ENCODE measurements at regions not wholly inside any gene's neighbourhood (a gene's known extent, or its start where the extent isn't known, plus 50 kb on each side); places are given as distances from the start of the nearest gene placed in this dataset.

GRCh38 chr4:26132858-26133257 lies 188.0 kb upstream of the RBPJ start:
- Histone ChIP-seq H3K4me3 (no peak overlapping the region), H3K27me3 (no peaks in the 10 kb centered on the region), H3K36me3 (no peaks in the 10 kb centered on the region), H3K27ac (no peak overlapping the region), H3K4me1 (no peaks in the 10 kb centered on the region), H3K9me3 (no peaks in the 10 kb centered on the region)
- DNase-seq (no peak), ATAC-seq (no peak)
- intact Hi-C loops (cut with DNase I; ENCODE audit: low total_unique reads) (no loop called here), in situ Hi-C loops (cut with MboI; ENCODE audit: low sequenced_read_pairs in 4 of 4) (no loop called here)
- TF ChIP-seq POLR2A (IDR thresholded peaks at IDR 0.05) = no peak
- TF ChIP-seq CTCF (IDR thresholded peaks at IDR 0.05 in 4 of 5, conservative IDR thresholded peaks at IDR 0.05 in 1 of 5) = no peak

GRCh38 chr4:26133840-26134239 lies 187.0 kb upstream of the RBPJ start:
- Histone ChIP-seq H3K27me3 (no peaks in the 10 kb centered on the region), H3K27ac (no peak overlapping the region), H3K4me1 (no peaks in the 10 kb centered on the region), H3K4me3 (no peak overlapping the region), H3K9me3 (no peaks in the 10 kb centered on the region), H3K36me3 (no peaks in the 10 kb centered on the region)
- ATAC-seq (no peak), DNase-seq (no peak)
- in situ Hi-C loops (cut with MboI; ENCODE audit: low sequenced_read_pairs in 4 of 4) (no loop called here), intact Hi-C loops (cut with DNase I; ENCODE audit: low total_unique reads) (no loop called here)
- TF ChIP-seq CTCF (IDR thresholded peaks at IDR 0.05 in 4 of 5, conservative IDR thresholded peaks at IDR 0.05 in 1 of 5) = no peak
- no peak for TF ChIP-seq POLR2A (IDR thresholded peaks at IDR 0.05)

GRCh38 chr4:26135331-26135730 lies 185.5 kb upstream of the RBPJ start:
- no peak for ATAC-seq
- in situ Hi-C loops (cut with MboI; ENCODE audit: low sequenced_read_pairs in 4 of 4) (no loop called here), intact Hi-C loops (cut with DNase I; ENCODE audit: low total_unique reads) (no loop called here)
- Histone ChIP-seq H3K4me1 (peaks cover 4 to 9% of the 10 kb centered on the region in 2 donors), H3K36me3 (no peaks in the 10 kb centered on the region), H3K9me3 (no peaks in the 10 kb centered on the region), H3K27ac (no peak overlapping the region), H3K4me3 (no peak overlapping the region), H3K27me3 (no peaks in the 10 kb centered on the region)
- TF ChIP-seq POLR2A (IDR thresholded peaks at IDR 0.05) = no peak
- TF ChIP-seq CTCF (IDR thresholded peaks at IDR 0.05 in 4 of 5, conservative IDR thresholded peaks at IDR 0.05 in 1 of 5) = no peak
- no peak for DNase-seq

- TF ChIP-seq CTCF (IDR thresholded peaks at IDR 0.05 in 4 of 5, conservative IDR thresholded peaks at IDR 0.05 in 1 of 5) = no peak
- in situ Hi-C loops (cut with MboI; ENCODE audit: low sequenced_read_pairs in 4 of 4) = no loop called here
Measured at GRCh38 chr4:26136615-26137014, 184.2 kb upstream of the RBPJ start.

GRCh38 chr4:26137288-26137687 lies 183.5 kb upstream of the RBPJ start:
- Histone ChIP-seq H3K27ac (no peak overlapping the region), H3K9me3 (no peaks in the 10 kb centered on the region), H3K4me1 (peaks cover 4 to 10% of the 10 kb centered on the region in 2 donors), H3K27me3 (no peaks in the 10 kb centered on the region), H3K36me3 (no peaks in the 10 kb centered on the region), H3K4me3 (no peak overlapping the region)
- in situ Hi-C loops (cut with MboI; ENCODE audit: low sequenced_read_pairs in 4 of 4) (no loop called here), intact Hi-C loops (cut with DNase I; ENCODE audit: low total_unique reads) (no loop called here)
- ATAC-seq = no peak
- DNase-seq = no peak
- TF ChIP-seq POLR2A (IDR thresholded peaks at IDR 0.05) = no peak
- TF ChIP-seq CTCF (IDR thresholded peaks at IDR 0.05 in 4 of 5, conservative IDR thresholded peaks at IDR 0.05 in 1 of 5) = no peak

More at GRCh38 chr4:26136615-26137014, 184.2 kb upstream of the RBPJ start:
- DNase-seq (no peak), ATAC-seq (no peak)
- Histone ChIP-seq H3K36me3 (no peaks in the 10 kb centered on the region), H3K4me3 (no peak overlapping the region), H3K4me1 (peaks cover 4 to 10% of the 10 kb centered on the region in 2 donors), H3K27me3 (no peaks in the 10 kb centered on the region), H3K9me3 (no peaks in the 10 kb centered on the region), H3K27ac (no peak overlapping the region)
- intact Hi-C loops (cut with DNase I; ENCODE audit: low total_unique reads) = no loop called here
